Hematopoietic multipotent progenitor cell treated with erythropoietin and hydrocortisone succinate and interleukin-3 and kit ligand, for 17 days (in vitro differentiated cells): ENCODE measurements at regions not wholly inside any gene's neighbourhood (a gene's known extent, or its start where the extent isn't known, plus 50 kb on each side); places are given as distances from the start of the nearest gene placed in this dataset.
"Not testable (repeated sequence)": the region's sequence is repeated elsewhere in the genome, so short reads cannot be mapped to it uniquely, and the experiment has no call there.

ENCODE experiments used
- DNase-seq: peaks from one replicate; pipeline ENCODE4 v3.0.0-alpha.2; 2015; ENCODE audit warnings: low spot score

DNA sequence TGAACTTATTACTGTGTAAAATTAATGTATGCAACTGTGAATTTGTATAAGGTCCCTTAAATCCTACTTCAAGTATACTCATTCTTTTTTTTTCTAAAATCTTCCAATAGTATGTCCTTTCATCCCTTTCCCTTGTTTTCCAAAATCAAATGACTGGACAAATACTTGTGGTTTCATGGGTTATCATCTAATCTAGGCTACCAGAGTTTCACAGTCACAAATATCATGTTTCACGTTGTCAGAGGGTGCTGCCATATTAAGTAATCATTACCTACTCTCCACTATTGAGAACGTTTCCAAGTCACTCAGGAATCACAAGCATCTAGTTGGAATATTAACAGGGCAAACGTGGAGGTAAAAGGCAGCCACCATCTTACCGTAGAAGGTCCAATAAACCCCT is 1235.0 kb upstream of the TENM3 start:
- no peak for DNase-seq

DNA sequence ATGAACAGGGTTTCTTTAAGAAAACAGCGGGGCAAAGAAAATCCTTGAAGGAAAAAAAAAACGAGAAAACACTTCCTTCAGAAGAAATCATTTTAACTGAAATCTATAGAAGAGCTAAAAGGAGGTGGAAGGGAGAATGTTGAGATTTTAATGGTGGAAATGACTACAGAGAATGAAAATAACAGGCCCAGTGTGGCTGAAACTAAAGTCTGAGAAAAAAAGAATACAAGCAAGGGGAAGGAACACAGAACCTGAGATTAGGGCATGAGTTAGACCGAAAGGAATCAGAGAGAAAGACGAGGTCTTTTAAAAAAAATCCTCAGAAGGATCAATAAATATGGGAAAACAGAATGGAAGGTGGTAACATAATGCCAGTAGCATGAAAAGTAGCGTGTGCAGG is 1230.0 kb upstream of the TENM3 start:
- no peak for DNase-seq

DNA sequence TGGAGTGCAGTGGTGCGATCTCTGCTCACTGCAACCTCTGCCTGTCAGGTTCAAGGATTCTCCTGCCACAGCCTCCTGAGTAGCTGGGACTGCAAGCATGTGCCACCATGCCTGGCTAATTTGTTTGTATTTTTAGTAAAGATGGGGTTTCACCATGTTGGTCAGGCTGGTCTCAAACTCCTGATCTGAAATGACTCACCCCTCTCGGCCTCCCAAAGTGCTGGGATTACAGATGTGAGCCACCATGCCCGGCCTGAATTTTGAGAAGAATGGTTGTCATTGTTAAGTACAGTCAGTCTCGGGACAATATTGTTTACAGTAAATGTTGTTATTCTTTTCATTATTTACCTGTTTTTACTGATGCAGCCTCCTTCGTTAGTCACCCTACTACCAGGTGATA is 1226.2 kb upstream of the TENM3 start:
- no peak for DNase-seq

DNA sequence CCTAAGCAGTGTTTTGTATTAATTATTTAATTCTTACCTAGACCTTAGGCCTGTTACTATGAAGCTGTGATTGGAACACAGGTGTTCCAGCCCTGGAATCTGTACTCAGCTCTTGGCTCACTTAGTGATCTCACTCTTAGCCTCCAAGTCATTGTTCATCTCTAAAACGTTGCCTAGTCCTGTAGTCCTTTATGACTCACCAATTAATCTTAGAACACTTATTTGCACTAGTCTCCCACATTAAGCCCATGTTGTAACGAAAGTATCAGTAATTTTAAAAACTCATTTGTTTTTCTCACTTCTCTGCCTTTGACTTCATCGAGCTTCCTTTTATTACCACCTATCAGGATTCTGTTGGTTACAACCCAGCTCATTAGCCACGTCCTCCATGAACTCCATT is 1224.7 kb upstream of the TENM3 start:
- no peak for DNase-seq

DNA sequence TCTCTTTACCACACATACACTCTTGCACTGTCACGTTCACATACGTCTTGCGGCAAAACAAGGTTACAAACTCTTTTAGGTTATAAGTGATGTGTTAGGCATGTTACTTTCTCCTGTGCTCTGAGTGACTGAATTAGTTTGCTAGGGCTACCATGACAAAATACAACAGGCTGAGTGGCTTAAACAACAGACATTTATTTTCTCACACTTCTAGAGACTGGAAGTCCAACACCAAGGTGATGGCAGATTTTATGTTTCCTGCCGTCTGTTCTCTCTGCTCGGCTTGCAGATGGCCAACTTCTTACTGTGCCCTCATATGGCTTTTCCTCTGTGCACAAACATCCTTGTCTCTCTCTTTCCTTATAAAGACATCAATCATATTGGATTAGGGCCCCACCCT is 1224.3 kb upstream of the TENM3 start:
- no peak for DNase-seq

DNA sequence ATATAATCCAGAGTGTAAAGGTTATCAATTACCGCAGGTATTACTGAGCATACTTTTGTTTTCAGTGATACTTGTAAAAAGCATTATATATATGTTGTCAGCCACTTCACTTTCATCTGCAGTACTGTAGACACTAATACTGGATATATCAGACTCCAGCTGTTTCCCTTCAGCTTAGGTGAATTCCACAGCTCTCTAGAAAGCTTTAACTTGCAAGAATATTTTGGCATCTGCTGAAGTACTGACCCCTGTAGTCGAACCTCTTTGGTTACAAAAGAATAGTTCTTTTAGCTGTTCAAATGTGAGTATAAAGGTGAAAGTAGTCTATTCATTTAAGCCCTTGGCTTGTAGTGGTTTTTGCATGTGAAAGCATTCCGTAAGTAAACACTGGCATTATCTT is 1222.7 kb upstream of the TENM3 start:
- DNase-seq, result no peak

DNA sequence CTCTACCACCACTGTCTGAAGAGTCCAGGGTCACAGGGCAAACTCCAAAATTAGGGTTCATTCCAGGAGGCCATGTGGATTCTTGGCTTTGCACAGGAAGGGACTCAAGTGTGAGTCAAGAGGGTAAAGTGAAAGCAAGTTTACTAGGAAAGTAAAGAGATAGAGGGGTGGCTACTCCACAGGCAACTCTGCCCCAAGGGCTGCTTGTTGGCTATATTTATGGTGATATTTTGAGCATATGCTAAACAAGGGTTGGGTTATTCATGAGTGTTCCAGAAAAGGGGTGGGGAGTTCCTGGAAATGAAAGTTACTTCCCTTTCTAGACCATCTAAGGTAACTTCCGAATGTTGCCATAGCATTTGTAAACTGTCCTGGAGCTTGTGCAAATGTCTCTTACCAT is 1222.0 kb upstream of the TENM3 start:
- no peak for DNase-seq

DNA sequence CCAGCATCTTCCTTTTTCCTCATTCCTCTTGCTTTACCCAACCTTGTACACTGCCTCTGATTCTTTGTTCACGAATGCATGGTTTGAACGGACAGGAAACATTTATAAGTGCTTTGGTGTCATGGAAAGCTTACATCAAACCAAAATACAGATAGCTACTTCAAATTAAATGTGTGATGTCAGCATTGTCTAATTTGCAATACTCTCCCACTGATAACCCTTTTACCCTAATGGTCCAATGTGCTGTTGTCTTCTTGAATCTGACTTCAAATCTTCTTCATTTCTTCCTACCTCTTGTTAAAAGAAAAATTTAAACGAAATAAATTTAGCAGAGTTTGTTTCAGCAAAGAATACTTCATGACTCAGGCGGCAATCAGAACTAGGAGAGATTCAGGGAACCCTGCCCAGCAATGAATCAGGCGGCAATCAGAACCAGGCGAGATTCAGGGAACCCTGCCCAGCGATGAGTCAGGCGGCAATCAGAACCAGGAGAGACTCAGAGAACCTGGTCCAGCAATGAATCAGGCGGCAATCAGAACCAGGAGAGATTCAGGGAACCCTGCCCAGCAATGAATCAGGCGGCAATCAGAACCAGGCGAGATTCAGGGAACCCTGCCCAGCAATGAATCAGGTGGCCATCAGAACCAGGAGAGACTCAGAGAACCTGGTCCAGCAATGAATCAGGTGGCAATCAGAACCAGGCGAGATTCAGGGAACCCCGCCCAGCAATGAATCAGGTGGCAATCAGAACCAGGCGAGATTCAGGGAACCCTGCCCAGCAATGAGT is 1212.9 kb upstream of the TENM3 start:
- DNase-seq, result not testable (repeated sequence)

DNA sequence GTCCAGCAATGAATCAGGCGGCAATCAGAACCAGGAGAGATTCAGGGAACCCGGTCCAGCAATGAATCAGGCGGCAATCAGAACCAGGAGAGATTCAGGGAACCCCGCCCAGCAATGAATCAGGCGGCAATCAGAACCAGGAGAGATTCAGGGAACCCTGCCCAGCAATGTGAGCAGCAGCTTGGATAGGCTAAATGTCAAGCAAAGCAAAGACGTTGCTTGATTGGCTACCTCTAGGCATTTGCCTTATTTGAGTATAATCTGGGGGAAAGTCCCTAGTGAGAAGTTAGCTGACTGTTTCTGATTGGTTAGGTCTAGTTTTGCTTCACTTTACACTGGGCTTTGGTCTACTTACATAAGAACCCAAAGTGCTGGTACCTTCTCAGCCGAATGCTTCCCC is 1212.2 kb upstream of the TENM3 start:
- no peak for DNase-seq

DNA sequence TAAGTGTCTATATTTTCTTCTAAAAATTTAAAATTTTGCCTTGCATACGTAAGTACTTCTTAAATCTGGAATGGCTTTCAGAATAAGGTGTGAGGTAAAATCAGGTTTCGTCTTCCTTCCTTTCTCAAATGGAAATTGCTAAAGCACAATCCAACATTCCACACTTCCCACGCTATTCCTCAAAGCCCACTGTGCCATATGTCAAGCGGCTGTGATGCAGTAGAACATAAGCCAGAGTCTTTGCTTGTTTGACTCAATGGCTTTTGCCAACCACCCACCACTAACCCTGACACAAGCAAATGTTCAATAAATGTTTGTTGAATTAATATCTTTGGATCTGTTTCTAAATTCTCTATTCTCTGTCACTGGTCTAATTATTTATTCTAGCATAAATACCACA is 1199.7 kb upstream of the TENM3 start:
- no peak for DNase-seq

DNA sequence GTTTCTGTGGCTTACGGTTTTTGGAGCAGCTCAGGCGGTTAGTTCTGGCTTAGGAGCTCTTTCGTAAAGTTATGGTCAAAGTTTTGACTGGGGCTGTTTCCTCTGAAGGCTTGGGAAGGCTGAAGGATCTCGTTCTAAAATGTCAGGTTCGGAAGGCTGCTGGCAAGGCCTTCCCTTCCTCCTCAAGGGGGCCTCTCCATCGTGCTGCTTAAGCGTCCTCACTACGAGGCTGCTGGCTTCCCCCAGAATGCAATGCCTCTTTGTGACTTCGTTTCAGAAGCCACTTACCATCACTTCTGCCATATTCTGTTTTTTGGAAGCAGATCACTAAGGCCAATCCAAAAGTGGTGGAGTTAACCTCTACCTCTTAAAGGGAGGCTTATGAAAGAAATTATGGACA is 1196.4 kb upstream of the TENM3 start:
- no peak for DNase-seq

DNA sequence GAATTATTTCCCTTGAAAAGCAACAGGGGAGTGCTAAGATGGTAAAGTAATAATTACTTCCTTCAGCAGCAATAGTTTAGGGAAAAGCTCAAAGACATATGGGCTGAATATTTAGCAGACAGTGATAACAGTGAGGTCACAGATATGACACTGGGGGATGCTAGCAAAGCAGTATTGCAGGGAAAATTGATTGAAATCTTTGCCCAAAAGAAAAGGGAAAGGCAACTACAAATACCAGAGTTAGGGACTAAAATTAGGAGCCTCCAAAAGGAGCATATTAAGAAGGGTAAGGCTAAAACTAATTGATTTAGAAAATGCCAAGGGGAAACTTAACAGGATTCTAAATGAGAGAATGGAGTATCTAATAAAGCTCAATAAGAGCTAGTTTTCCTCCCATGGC is 1191.3 kb upstream of the TENM3 start:
- no peak for DNase-seq

DNA sequence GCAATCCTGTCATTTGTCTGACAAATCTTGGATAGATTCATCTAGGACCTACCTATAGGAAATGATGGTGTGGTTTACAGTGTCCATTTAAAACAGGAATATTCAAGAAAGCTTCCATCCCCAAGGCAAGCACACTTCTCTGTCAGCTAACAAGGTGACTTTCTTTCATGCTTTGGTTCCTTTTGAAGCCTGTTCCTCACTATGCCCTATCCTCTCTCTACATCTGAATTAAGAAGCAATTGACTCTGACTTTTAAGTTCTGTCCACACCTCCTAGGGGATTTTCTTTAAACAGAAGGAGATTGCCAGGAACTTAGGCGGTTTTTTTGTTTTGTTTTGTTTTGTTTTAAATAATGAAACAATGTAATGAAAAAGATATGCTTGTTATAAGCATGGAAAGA is 1181.4 kb upstream of the TENM3 start:
- DNase-seq, result no peak

DNA sequence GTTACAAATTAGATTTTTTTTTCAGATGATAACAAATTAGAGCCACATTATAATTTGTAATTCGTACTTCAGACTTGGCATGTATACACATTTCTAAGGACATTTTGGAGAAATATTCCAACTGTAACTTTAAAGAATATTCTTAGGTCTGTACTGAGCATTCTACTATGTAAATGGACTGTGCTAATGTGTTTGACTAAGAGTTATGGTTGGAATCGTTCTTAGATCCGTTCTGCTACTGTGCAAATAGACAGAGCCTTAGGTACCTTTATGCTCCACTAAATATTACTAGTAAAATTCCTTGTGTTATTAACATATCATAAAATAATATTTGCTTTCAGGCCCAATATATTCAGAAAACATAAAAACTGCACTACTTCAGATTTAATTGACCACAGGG is 1180.0 kb upstream of the TENM3 start:
- DNase-seq, result no peak

DNA sequence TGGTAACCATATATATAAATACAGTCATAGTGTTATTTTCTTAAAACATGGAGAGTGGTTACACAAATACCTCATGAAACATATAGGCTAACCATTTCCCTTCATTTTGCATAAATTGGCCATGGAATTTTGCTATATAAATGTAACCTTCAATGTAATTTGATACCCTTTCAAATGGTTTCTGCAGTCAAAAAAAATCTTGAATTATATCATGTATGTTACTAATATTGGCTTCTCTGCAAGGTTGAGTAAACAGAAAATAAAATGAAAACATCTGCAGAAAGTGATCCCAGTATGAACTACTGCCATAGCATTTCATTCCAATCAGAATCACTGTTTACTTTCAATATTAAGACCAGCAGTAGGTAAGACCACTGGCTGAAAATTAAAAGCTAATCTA is 1165.9 kb upstream of the TENM3 start:
- DNase-seq, result no peak

DNA sequence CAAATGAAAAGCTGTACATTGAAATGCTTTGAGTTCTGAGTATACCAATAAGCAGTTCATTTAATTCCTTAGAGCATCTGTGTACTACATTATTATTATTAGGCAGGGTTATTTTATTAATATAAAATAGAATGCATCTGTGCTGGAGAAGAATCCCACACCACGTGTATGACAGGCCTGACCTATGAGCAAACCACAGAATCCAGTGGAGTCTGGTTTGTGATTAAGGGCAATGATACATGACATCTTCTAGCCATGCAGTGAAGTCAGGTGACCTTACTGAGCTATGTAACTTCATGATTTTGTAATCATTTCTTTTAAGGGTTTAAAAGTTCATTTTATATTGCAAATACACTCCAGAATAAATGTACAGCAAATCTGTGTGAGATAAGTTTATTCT is 1165.0 kb upstream of the TENM3 start:
- DNase-seq, result no peak

DNA sequence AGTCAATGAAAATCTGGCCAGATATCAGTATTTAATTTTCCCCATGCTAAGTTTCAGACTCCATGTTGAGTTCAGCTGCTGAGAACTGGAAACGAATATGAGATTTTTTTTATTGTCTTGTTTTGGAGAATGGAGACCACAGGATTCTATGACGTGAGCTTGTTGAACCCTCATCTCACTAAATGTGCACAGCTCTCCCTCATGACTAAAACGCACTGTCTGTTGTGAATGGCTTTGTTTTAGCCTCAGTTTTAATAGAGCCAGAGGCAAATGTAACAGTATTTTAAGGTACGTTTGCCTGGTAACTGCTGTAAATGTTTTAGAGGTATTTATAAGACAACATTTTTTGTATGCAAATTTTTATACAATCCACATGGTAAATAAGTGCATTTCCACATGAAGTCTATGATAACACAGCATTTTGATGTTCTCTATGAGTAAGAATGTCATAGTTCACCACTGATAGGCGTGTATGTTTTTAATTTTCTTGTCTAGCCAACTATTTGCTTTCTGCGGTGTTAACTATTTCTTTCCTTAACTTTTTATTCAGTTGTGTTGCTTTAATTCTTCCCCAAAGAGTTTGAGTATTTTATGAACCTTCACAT is 1159.3 kb upstream of the TENM3 start:
- no peak for DNase-seq

DNA sequence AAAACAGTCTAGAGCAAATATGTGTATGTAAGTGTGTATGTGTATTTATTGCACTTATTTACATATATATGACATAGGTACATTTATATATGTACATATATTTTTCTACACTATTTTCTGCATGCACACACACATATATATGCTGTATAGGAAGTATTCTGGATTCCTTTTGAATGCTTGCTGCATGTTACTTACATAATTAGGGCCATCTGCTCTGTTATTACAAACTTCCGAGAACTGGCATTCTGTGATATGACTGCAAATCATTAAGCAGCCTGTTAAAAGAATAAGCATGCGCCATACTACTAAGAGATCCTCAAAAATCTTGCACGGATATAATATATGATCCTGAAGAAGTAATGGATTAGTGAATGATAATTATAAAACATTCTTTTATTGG is 1157.6 kb upstream of the TENM3 start:
- no peak for DNase-seq

DNA sequence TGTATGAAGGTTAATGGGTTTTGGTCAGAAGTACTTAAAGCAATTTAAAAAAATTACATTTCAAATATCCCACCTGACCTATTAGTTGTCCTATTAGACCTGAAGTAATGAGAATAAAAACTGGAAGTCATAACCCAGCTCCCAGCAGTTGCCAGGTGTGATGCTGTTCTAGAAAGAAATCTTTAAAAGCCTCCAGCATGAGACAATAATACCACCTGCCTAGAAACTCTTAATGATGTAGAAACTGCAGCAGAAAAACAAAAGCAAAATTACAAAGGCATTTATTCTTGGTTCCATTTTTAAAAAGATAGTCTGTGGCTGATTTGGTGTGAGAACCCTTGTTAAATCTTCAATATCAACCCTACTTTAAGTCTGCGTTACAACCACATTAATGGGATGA is 1137.7 kb upstream of the TENM3 start:
- no peak for DNase-seq

DNA sequence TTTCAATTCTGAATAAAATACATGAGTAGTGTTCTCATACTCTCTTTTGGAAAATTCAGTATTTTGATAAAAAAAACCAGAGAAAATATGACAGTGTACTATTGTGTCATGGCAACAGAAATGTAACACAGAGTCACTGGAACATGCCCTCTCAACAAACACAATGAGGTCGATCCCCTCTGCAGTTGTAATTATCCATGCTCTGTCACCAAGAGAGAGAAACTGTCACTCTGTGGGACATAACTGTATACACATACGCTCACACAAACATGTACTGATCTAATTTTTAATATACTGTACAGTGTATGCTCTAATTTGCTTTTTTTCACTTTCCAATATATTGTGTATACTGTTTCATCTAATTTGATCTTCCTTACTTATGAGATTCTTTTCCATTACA is 1136.8 kb upstream of the TENM3 start:
- DNase-seq, result no peak

DNA sequence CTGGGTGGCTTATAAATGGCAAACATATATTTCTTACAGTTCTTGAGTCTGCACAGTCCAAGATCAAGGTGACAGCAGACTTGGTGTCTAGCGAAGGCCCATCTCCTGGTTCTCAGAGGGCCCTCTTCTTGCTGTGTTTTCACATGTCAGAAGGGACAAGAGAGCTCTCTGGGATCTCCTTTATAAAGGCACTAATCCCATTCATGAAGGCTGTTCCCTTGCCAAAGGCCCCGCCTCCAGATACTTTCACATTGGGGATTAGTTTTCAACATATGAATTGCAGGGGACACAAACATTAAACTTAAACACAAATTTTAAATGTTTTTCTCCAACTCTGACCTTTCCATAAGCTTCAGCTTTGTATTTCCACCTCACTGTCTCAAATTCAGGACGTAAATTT is 1135.0 kb upstream of the TENM3 start:
- no peak for DNase-seq

DNA sequence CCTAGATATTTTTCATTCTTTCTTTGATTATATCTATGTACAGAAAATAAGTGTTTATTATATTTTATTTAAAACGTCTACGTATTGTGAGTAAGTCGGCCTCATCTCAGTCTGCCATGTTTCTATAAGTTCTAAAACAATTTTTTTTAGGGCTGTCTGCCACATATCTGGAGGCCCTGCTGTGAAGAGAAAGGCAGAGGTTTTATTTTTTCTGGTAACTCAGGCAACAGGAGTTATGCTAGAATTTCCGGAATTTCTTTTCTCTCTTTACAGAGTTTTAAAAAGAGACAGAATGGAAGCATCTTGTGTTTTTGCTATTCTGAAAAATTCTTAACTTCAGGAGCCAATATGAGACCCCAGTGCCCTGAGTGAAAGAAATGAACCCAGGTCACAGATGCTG is 1124.0 kb upstream of the TENM3 start:
- no peak for DNase-seq

DNA sequence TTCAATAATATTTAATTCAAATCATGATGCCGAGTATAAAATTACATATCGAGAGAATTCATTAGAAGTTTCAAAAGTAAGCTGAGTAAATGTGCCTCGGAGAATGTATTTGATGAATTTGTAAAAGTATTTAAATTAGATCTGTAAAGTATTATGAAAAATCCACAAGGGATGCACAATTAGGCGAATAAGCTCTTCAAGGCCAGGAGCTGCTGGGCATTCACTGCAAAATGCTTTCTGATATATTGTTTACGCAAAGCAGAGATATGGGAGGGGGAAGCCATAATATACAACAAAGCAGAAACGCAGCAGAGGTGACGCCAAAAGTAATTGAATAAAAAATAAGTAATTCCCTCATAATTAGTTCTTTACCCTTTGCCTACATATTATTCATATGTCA is 1121.5 kb upstream of the TENM3 start:
- no peak for DNase-seq

DNA sequence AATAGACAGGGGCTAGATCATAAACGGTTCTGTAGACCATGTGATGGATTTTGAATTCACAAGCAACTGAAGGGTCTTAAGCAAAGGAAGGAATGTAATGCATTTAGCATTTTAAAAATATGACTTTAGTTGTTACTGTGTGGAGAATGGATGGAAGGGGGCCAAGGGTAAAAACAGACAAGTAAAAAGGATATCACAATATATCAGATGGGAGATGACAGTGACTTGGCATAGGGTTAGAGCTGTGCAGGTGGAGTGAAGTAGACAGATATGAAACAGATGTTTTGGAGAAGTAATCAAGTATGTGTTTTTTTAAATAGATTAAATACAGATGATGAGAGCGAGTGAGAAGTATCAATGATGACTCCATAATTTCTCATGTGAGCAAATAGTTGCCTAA is 1116.0 kb upstream of the TENM3 start:
- no peak for DNase-seq
